Transverse colon (tissue), 3 donors: ENCODE measurements at regions not wholly inside any gene's neighbourhood (a gene's known extent, or its start where the extent isn't known, plus 50 kb on each side); places are given as distances from the start of the nearest gene placed in this dataset.

Experiments
- POLR2A ChIP-seq: fragments of 450-650 bp; IDR thresholded peaks from one replicate; pipeline ENCODE4 v1.6.1; 2016; ENCODE audit warnings: antibody characterized with exemption, mild to moderate bottlenecking, moderate library complexity
- POLR2AphosphoS5 ChIP-seq, 3 donors: sonication (generic); formaldehyde crosslinking; IDR thresholded peaks; one replicate each; pipeline ENCODE4 v1.6.1; 2016; ENCODE audit warnings: antibody characterized with exemption in 3 of 3

DNA sequence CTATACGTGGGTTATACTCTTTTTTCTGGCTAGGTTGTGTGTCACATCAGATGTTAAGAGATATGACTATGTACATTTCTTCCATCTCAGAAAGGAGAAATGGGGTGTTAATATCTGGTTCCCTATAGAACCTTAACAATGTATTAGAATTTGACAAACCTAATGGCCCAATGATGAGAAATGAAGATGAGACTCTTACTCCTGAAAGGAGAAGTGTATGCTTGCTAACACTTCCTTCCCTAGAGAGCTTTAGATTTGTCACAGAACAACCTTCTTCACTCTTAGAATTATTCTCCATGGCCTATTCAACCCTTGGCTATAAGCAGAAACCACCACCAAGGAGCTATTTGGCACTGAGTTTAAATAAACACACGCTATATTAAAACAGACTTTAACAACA, 839.6 kb downstream of the GALC start:
- TF ChIP-seq POLR2AphosphoS5 (IDR thresholded peaks at IDR 0.05) (no peak), POLR2A (no peak)
